ENCODE measurements at regions not wholly inside any gene's neighbourhood (a gene's known extent, or its start where the extent isn't known, plus 50 kb on each side); places are given as distances from the start of the nearest gene placed in this dataset.

GRCh38 chr20:56855708-56856107 lies 226.6 kb downstream of the TFAP2C start:
- DNase-seq (no peak), ATAC-seq (no peak)
- Mint-ChIP-seq H3K4me3 (no peak overlapping the region), H3K9me3 (ENCODE audit: low read depth) (no peaks in the 10 kb centered on the region), H3K4me1 (no peaks in the 10 kb centered on the region), H3K27me3 (peaks cover 2% of the 10 kb centered on the region), H3K27ac (no peak overlapping the region), H3K36me3 (no peaks in the 10 kb centered on the region)
- CTCF ChIA-PET, result no interaction called here

- no peak overlapping the region for H3K4me3 Mint-ChIP-seq
- no peaks in the 10 kb centered on the region for H3K4me1 Mint-ChIP-seq
- no peaks in the 10 kb centered on the region for H3K36me3 Mint-ChIP-seq
- no peaks in the 10 kb centered on the region for H3K9me3 Mint-ChIP-seq (ENCODE audit: low read depth)
- H3K27me3 Mint-ChIP-seq, result peaks cover 6% of the 10 kb centered on the region
- no peak for ATAC-seq
- no peak overlapping the region for H3K27ac Mint-ChIP-seq
- CTCF ChIA-PET, result no interaction called here
- DNase-seq, result no peak
Observed at GRCh38 chr20:56857950-56858349, 228.8 kb downstream of the TFAP2C start.

- CTCF ChIA-PET, result no interaction called here
- ATAC-seq, result no peak
- no peaks in the 10 kb centered on the region for H3K9me3 Mint-ChIP-seq (ENCODE audit: low read depth)
- DNase-seq, result no peak
- H3K4me1 Mint-ChIP-seq, result no peaks in the 10 kb centered on the region
- no peak overlapping the region for H3K27ac Mint-ChIP-seq
- peaks cover 6% of the 10 kb centered on the region for H3K27me3 Mint-ChIP-seq
- no peak overlapping the region for H3K4me3 Mint-ChIP-seq
- H3K36me3 Mint-ChIP-seq, result no peaks in the 10 kb centered on the region
Observed at GRCh38 chr20:56859039-56859800, 230.1 kb downstream of the TFAP2C start.

- Mint-ChIP-seq H3K9me3 (ENCODE audit: low read depth) (no peaks in the 10 kb centered on the region), H3K27ac (no peak overlapping the region), H3K4me1 (no peaks in the 10 kb centered on the region), H3K4me3 (no peak overlapping the region), H3K27me3 (peaks cover 6% of the 10 kb centered on the region), H3K36me3 (no peaks in the 10 kb centered on the region)
- ATAC-seq (no peak), DNase-seq (no peak)
- CTCF ChIA-PET, result no interaction called here
Observed at GRCh38 chr20:56859801-56860261, 230.7 kb downstream of the TFAP2C start.

- H3K27me3 Mint-ChIP-seq, result peaks cover 6% of the 10 kb centered on the region
- no peaks in the 10 kb centered on the region for H3K9me3 Mint-ChIP-seq (ENCODE audit: low read depth)
- H3K4me1 Mint-ChIP-seq, result no peaks in the 10 kb centered on the region
- CTCF ChIA-PET, result no interaction called here
- H3K36me3 Mint-ChIP-seq, result no peaks in the 10 kb centered on the region
- DNase-seq (no peak), ATAC-seq (no peak)
- no peak overlapping the region for H3K27ac Mint-ChIP-seq
- no peak overlapping the region for H3K4me3 Mint-ChIP-seq
Observed at GRCh38 chr20:56860413-56860812, 231.3 kb downstream of the TFAP2C start.

- no peaks in the 10 kb centered on the region for H3K36me3 Mint-ChIP-seq
- ATAC-seq (no peak), DNase-seq (no peak)
- no peaks in the 10 kb centered on the region for H3K9me3 Mint-ChIP-seq (ENCODE audit: low read depth)
- no peak overlapping the region for H3K27ac Mint-ChIP-seq
- H3K4me1 Mint-ChIP-seq, result no peaks in the 10 kb centered on the region
- H3K27me3 Mint-ChIP-seq, result peaks cover 6% of the 10 kb centered on the region
- H3K4me3 Mint-ChIP-seq, result no peak overlapping the region
- CTCF ChIA-PET, result no interaction called here
Observed at GRCh38 chr20:56861590-56861989, 232.5 kb downstream of the TFAP2C start.

- Mint-ChIP-seq H3K4me1 (no peaks in the 10 kb centered on the region), H3K4me3 (no peak overlapping the region), H3K27ac (no peak overlapping the region)
Observed at GRCh38 chr20:56865055-56865454, 235.9 kb downstream of the TFAP2C start.

GRCh38 chr20:56867128-56867527 lies 238.0 kb downstream of the TFAP2C start:
- Mint-ChIP-seq H3K4me1 (no peaks in the 10 kb centered on the region), H3K9me3 (ENCODE audit: low read depth) (peaks cover 2% of the 10 kb centered on the region), H3K4me3 (no peak overlapping the region), H3K27ac (no peak overlapping the region), H3K36me3 (no peaks in the 10 kb centered on the region), H3K27me3 (no peaks in the 10 kb centered on the region)
- CTCF ChIA-PET, result no interaction called here
- ATAC-seq (no peak), DNase-seq (no peak)

More at GRCh38 chr20:56865055-56865454, 235.9 kb downstream of the TFAP2C start:
- CTCF ChIA-PET, result no interaction called here
- no peaks in the 10 kb centered on the region for H3K9me3 Mint-ChIP-seq (ENCODE audit: low read depth)
- peaks cover 6% of the 10 kb centered on the region for H3K27me3 Mint-ChIP-seq
- no peak for DNase-seq
- no peak for ATAC-seq
- no peaks in the 10 kb centered on the region for H3K36me3 Mint-ChIP-seq

- Mint-ChIP-seq H3K27me3 (no peaks in the 10 kb centered on the region), H3K27ac (no peak overlapping the region), H3K4me3 (no peak overlapping the region), H3K4me1 (no peaks in the 10 kb centered on the region), H3K9me3 (ENCODE audit: low read depth) (peaks cover 2% of the 10 kb centered on the region), H3K36me3 (no peaks in the 10 kb centered on the region)
- DNase-seq, result no peak
- ATAC-seq, result no peak
- CTCF ChIA-PET, result no interaction called here
Observed at GRCh38 chr20:56868746-56869145, 239.6 kb downstream of the TFAP2C start.

- CTCF ChIA-PET, result no interaction called here
- Mint-ChIP-seq H3K36me3 (no peaks in the 10 kb centered on the region), H3K4me3 (no peak overlapping the region), H3K27ac (no peak overlapping the region), H3K9me3 (ENCODE audit: low read depth) (peaks cover 2% of the 10 kb centered on the region), H3K27me3 (no peaks in the 10 kb centered on the region), H3K4me1 (no peaks in the 10 kb centered on the region)
- no peak for ATAC-seq
- DNase-seq, result no peak
Observed at GRCh38 chr20:56870271-56870670, 241.2 kb downstream of the TFAP2C start.

- no peak for ATAC-seq
- H3K27ac Mint-ChIP-seq, result no peak overlapping the region
- peaks cover 2% of the 10 kb centered on the region for H3K9me3 Mint-ChIP-seq (ENCODE audit: low read depth)
- CTCF ChIA-PET, result no interaction called here
- H3K4me1 Mint-ChIP-seq, result no peaks in the 10 kb centered on the region
- no peaks in the 10 kb centered on the region for H3K36me3 Mint-ChIP-seq
- H3K4me3 Mint-ChIP-seq, result no peak overlapping the region
- no peaks in the 10 kb centered on the region for H3K27me3 Mint-ChIP-seq
- DNase-seq, result no peak
Observed at GRCh38 chr20:56871691-56872090, 242.6 kb downstream of the TFAP2C start.

- Mint-ChIP-seq H3K4me3 (no peak overlapping the region), H3K4me1 (no peaks in the 10 kb centered on the region), H3K27me3 (no peaks in the 10 kb centered on the region), H3K9me3 (ENCODE audit: low read depth) (peaks cover 2% of the 10 kb centered on the region), H3K27ac (no peak overlapping the region), H3K36me3 (no peaks in the 10 kb centered on the region)
- DNase-seq (no peak), ATAC-seq (no peak)
- CTCF ChIA-PET, result no interaction called here
Observed at GRCh38 chr20:56872620-56873458, 243.7 kb downstream of the TFAP2C start.

- CTCF ChIA-PET, result no interaction called here
- Mint-ChIP-seq H3K27ac (no peak overlapping the region), H3K4me3 (no peak overlapping the region), H3K4me1 (no peaks in the 10 kb centered on the region), H3K36me3 (no peaks in the 10 kb centered on the region), H3K9me3 (ENCODE audit: low read depth) (peaks cover 2% of the 10 kb centered on the region), H3K27me3 (no peaks in the 10 kb centered on the region)
- ATAC-seq, result no peak
- DNase-seq, result no peak
Observed at GRCh38 chr20:56873836-56874235, 244.7 kb downstream of the TFAP2C start.

- DNase-seq, result no peak
- no peaks in the 10 kb centered on the region for H3K36me3 Mint-ChIP-seq
- no peaks in the 10 kb centered on the region for H3K27me3 Mint-ChIP-seq
- CTCF ChIA-PET, result no interaction called here
- ATAC-seq, result no peak
- no peak overlapping the region for H3K4me3 Mint-ChIP-seq
- H3K9me3 Mint-ChIP-seq (ENCODE audit: low read depth), result peaks cover 2% of the 10 kb centered on the region
- no peaks in the 10 kb centered on the region for H3K4me1 Mint-ChIP-seq
- H3K27ac Mint-ChIP-seq, result no peak overlapping the region
Observed at GRCh38 chr20:56875052-56875659, 246.1 kb downstream of the TFAP2C start.
